Fibroblast of lung (primary cell): ENCODE measurements at regions not wholly inside any gene's neighbourhood (a gene's known extent, or its start where the extent isn't known, plus 50 kb on each side); places are given as distances from the start of the nearest gene placed in this dataset.

Experiments used
- EZH2 ChIP-seq: IDR thresholded peaks from 2 replicates; pipeline ENCODE4 v1.5.1; 2012; ENCODE audit warnings: low read length, control low read depth, mild to moderate bottlenecking; ENCODE audit errors: missing control alignments
- TF ChIP-seq, protein P1 (sequence below), 2 donors: IDR thresholded peaks in 1 of 2; conservative IDR thresholded peaks in 1 of 2; 1 replicate in 1 of 2; 2 replicates in 1 of 2; pipeline ENCODE4 v1.5.1; 2011 to 2012; ENCODE audit warnings: low read length in 2 of 2, control low read depth in 1 of 2, inconsistent platforms in 1 of 2, low read depth in 1 of 2, mild to moderate bottlenecking in 1 of 2

DNA sequence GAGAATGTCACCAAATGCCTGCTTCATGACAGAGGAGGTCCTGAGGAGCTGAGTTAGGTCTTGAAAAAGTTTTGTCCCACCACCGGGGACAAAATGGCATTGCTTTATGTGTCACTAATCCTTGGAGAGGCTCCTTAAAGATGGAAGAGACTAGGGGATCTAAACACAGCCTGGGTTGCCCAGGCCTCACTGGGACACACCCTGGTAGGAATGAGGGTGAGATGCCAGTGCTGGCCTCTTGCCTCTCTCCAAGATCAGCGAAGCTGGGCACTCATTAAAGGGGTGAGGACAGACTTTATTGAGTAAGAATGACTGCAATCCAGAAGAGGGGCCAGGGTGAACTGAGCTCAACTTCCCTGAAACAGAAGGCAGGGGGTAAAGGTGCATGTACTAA lies 58.5 kb upstream of the KLF13 start:
- TF ChIP-seq, protein P1, sequence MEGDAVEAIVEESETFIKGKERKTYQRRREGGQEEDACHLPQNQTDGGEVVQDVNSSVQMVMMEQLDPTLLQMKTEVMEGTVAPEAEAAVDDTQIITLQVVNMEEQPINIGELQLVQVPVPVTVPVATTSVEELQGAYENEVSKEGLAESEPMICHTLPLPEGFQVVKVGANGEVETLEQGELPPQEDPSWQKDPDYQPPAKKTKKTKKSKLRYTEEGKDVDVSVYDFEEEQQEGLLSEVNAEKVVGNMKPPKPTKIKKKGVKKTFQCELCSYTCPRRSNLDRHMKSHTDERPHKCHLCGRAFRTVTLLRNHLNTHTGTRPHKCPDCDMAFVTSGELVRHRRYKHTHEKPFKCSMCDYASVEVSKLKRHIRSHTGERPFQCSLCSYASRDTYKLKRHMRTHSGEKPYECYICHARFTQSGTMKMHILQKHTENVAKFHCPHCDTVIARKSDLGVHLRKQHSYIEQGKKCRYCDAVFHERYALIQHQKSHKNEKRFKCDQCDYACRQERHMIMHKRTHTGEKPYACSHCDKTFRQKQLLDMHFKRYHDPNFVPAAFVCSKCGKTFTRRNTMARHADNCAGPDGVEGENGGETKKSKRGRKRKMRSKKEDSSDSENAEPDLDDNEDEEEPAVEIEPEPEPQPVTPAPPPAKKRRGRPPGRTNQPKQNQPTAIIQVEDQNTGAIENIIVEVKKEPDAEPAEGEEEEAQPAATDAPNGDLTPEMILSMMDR (conservative IDR thresholded peaks at IDR 0.05 in 1 of 2, IDR thresholded peaks at IDR 0.05 in 1 of 2; ENCODE audit: low read depth in 1 of 2, low read length in 2 of 2) = no peak
- no peak for TF ChIP-seq EZH2
